Activated CD4-positive, alpha-beta T cell treated with anti-CD3 and anti-CD28 coated beads for 48 hours (primary cell): ENCODE measurements at regions not wholly inside any gene's neighbourhood (a gene's known extent, or its start where the extent isn't known, plus 50 kb on each side); places are given as distances from the start of the nearest gene placed in this dataset.

Source experiments
- DNase-seq: peaks from one replicate; pipeline ENCODE4 v3.0.0-alpha.2; 2020

DNA sequence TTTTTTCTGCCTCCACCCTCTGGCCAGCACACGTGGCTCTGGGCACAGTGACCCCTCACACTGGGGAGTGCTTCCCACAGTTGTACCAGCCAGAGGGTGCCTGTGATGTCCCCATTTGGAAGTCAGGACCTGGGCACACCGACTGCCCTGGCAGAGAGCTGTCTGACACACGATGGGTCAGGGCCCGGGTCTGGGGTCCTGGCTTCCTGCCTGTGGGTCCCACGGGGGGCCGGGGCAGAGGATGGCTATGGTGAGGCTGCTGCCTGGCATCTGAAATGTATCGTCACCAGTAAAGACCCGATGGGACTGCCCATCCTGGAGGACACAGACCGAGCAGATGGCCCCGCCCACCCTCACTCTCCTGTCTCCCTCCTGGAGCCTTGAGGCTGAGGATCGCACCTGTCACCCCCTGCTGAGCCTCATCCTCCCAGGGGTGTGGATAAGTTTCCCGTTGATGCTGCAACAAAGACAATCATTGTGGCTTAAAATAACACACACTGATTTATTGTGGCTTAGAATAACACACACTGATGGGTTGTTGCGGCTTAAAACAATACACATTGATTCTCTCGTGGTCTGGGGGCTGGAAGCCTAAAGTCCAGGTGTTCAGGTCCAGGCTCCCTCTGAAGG, 88.8 kb upstream of the TTC34 start:
- DNase-seq, result no peak

GRCh38 chr1:2891923-2892448, 90.5 kb upstream of the TTC34 start:
- no peak for DNase-seq

- DNase-seq, result no peak
Measured at GRCh38 chr1:2893473-2894120, 92.1 kb upstream of the TTC34 start.

DNA sequence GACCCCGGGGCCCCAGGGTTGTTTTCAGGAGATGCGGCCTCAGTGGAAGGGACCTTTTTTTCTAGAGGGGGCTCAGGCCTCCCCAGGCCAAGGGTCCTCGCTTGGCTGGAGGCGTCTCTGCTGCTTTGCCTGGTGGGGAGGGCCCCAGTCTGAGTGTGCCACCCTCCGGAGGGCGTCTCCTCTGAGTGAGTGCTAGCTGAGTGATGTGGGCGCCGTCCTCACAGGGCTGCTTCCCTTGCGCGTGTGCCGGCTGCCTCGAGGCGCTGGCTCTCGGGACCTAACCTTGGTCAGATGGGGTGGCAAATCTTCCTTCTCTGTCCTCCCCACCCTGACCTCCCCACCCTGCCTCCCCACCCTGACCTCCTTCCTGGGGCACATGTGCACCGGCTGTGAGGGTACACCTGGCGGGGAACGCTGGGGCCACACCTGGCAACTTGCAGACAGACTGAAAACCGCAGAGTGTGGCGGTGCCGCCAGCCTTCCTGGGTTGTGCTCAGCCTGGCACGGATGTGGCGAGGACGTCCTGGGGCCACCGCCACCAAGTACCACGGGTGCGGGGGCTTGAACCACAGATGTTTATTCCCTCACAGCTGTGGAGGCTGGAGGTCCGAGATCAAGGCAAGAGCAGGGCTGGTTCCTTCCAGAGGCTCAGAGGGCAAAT, 93.0 kb upstream of the TTC34 start:
- DNase-seq, result peak; percentile 12

- no peak for DNase-seq
Measured at GRCh38 chr1:2896824-2897223, 95.3 kb upstream of the TTC34 start.

GRCh38 chr1:2903226-2903625, 101.7 kb upstream of the TTC34 start:
- DNase-seq, result no peak

DNA sequence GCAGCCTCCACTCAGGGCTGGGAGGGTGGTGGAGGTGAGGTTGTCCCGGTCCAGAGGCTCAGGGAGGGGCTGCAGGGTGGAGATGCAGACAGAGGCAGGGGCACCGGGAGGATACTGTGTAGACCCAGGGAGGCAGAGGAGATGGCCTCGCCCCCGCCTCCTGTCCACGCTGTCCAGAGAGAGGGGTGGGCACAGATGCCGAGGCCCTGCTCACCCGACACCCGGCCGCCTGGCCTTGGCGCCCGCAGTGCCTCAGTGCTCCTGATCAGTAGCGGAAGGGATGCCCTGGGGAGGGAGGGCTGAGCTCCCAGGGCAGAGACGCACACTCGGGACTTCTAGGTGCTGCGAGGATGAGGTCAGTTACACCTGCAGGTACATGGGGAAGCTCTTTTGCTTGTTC, 102.7 kb upstream of the TTC34 start:
- no peak for DNase-seq

DNA sequence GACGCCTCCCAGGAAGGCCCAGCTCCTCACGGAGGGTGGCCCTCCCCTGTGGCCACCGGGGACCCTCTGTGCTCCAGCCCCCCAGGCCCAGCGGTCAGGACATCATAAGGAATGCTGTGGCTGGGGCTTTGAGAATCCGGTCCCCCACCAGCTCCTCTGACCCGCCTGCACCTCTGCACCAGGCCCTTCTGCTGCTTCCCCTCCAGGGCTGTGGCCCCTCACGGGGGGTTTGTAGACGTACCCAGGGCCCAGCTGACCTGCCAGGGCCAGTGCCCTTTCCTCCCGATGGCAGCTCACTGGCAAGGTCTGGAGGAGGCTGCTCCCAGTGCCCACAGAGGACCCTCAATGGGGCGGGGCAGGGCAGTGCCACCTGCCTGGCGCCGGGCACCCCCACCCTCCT, 103.9 kb upstream of the TTC34 start:
- DNase-seq, result no peak

- DNase-seq, result no peak
Measured at GRCh38 chr1:2906085-2906484, 104.6 kb upstream of the TTC34 start.

GRCh38 chr1:2906620-2907019, 105.1 kb upstream of the TTC34 start:
- no peak for DNase-seq

DNA sequence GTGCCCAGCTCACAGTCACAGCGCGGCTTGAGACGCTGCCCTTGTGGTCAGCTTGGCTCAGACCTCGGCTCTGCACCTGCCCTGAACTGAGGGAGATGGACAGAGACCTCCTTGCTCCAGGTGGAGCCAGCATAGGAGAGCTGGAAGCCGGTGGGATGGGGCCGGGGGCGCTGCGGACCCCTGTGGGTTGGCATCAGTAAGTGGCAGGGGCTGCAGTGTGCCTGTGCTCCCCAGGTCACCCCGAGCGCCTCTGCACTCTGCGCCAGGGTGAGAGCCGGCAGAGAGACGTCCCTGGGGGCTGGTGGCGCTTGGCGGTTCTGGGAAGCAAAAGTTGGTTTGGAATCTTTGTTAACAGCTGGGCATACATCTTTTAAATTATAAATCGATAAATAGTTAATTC, 105.6 kb upstream of the TTC34 start:
- DNase-seq, result no peak

- no peak for DNase-seq
Measured at GRCh38 chr1:2908081-2908480, 106.6 kb upstream of the TTC34 start.

DNA sequence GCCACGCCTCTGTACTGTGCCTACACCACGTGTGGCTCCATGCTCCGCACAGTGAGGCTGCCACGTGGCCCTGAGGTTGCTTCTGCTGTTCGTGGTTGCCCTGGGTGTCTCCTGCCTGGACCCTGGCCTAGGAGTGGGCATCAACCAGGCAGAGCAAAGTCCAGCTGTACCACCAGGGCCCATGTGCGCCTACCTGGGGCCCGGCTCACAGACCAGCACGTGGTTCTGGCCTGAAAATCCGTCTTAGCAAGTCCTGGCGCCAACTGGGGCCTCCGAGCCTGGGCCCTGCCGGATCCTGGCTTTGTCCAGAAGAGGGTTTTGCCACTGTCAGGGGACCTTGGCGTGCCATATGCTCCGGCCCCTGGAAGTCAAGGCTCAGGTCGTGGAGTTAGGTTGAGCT, 107.1 kb upstream of the TTC34 start:
- no peak for DNase-seq

DNA sequence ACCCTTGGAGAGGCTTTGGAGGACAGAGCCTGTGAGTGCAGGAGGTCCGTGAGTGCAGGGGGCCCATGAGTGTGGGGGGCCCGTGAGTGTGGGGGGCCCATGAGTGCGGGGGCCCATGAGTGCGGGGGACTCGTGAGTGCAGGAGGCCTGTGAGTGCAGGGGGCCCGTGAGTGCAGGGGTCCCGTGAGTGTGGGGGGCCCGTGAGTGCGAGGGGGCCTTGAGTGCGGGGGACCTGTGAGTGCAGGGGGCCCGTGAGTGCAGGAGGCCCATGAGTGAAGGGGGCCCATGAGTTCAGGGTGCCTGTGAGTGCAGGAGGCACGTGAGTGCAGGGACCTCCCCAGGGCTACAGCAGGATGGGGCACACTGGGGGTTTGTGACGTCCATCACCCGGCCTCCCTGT, 108.3 kb upstream of the TTC34 start:
- DNase-seq, result no peak

GRCh38 chr1:2910211-2910610, 108.7 kb upstream of the TTC34 start:
- DNase-seq, result no peak

GRCh38 chr1:2911421-2912178, 109.7 kb upstream of the ACTRT2 start:
- DNase-seq, result no peak

GRCh38 chr1:2912424-2913061, 108.7 kb upstream of the ACTRT2 start:
- no peak for DNase-seq

DNA sequence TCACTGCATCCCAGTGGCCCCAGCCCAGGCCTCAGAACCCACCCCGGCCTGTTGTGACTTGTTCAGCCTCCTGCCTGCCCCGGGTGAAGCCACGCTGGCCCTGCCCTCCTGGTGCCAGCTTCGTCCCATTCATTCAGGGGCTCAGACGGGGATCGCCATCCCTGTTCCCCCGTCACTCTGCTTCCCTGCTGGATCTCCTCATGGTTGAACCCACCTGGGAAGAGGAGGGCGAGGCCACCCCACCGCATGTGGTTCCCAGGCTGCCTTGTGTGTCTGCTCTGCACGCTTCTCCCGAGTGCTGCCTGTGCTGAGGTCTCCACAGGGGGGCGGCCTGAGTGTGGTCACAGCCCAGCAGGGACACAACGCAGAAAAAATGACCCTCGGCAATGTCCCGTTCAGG, 108.2 kb upstream of the ACTRT2 start:
- no peak for DNase-seq

GRCh38 chr1:2914702-2915101, 106.6 kb upstream of the ACTRT2 start:
- no peak for DNase-seq

GRCh38 chr1:2916153-2916552, 105.1 kb upstream of the ACTRT2 start:
- DNase-seq, result no peak

DNA sequence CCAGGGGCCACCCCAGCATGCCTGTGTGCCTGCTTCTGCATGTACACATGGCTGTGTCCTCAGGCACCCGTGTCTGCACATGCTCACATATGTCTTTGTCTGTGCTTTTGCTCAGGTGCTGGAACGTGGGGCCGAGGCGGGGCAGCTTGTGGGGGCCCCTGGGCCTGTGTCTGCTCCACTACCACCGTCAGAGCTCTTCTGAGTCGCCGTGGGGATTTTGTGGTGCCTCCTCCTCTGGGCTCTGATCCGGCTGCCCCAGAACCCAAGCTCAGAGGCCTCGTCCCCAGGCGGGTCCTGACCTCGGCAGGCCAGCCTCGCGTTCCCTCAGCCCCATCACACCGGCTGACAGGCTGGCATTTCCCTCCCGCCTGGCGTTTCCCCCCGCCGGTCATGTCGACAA, 104.6 kb upstream of the ACTRT2 start:
- DNase-seq, result no peak

- no peak for DNase-seq
Measured at GRCh38 chr1:2917284-2917683, 104.0 kb upstream of the ACTRT2 start.

GRCh38 chr1:2918441-2918840, 102.8 kb upstream of the ACTRT2 start:
- no peak for DNase-seq
